ENCODE measurements at regions not wholly inside any gene's neighbourhood (a gene's known extent, or its start where the extent isn't known, plus 50 kb on each side); places are given as distances from the start of the nearest gene placed in this dataset.

- TF ChIP-seq CTCF (conservative IDR thresholded peaks at IDR 0.05; ENCODE audit: low read length) (no peak), EZH2phosphoT487 (IDR thresholded peaks at IDR 0.05; ENCODE audit: borderline replicate concordance) (no peak)
These were observed 413.4 kb upstream of the TBX3 start for GRCh38 chr12:115097416-115097815.

All from Loucy (cell line).